Parathyroid adenoma (tissue), 2 donors: ENCODE measurements at regions not wholly inside any gene's neighbourhood (a gene's known extent, or its start where the extent isn't known, plus 50 kb on each side); places are given as distances from the start of the nearest gene placed in this dataset.
"Not testable (repeated sequence)": the region's sequence is repeated elsewhere in the genome, so short reads cannot be mapped to it uniquely, and the experiment has no call there.

Experiments used
- H2AFZ ChIP-seq: fragments of 300-600 bp; sonication (generic); one replicate; pipeline ENCODE4 v1.7.0; 2017; ENCODE audit warnings: antibody characterized with exemption, mild to moderate bottlenecking
- H3K27ac ChIP-seq: fragments of 300-600 bp; sonication (generic); one replicate; pipeline ENCODE4 v1.7.0; 2017
- H3K27me3 ChIP-seq: fragments of 300-600 bp; sonication (generic); one replicate; pipeline ENCODE4 v1.7.0; 2017; ENCODE audit warnings: low read length; ENCODE audit not compliant: control insufficient read depth, insufficient read depth
- H3K36me3 ChIP-seq: fragments of 300-600 bp; sonication (generic); one replicate; pipeline ENCODE4 v1.7.0; 2017; ENCODE audit warnings: low read length; ENCODE audit not compliant: control insufficient read depth, insufficient read depth
- H3K4me1 ChIP-seq: fragments of 300-600 bp; sonication (generic); one replicate; pipeline ENCODE4 v1.7.0; 2017; ENCODE audit warnings: control low read depth
- H3K4me2 ChIP-seq: fragments of 300-600 bp; sonication (generic); one replicate; pipeline ENCODE4 v1.7.0; 2017; ENCODE audit warnings: low read length
- H3K4me3 ChIP-seq: fragments of 300-600 bp; sonication (generic); one replicate; pipeline ENCODE4 v1.7.0; 2017; ENCODE audit warnings: low read depth, low read length
- H3K79me2 ChIP-seq: fragments of 300-600 bp; sonication (generic); one replicate; pipeline ENCODE4 v1.7.0; 2017; ENCODE audit warnings: control low read depth
- H3K9ac ChIP-seq: fragments of 300-600 bp; sonication (generic); one replicate; pipeline ENCODE4 v1.7.0; 2017; ENCODE audit warnings: mild to moderate bottlenecking
- H3K9me3 ChIP-seq: fragments of 300-600 bp; sonication (generic); one replicate; pipeline ENCODE4 v1.7.0; 2017; ENCODE audit warnings: low read length; ENCODE audit not compliant: control insufficient read depth
- TF ChIP-seq, protein P1 (sequence below): fragments of 300-600 bp; sonication (generic); IDR thresholded peaks from one replicate; pipeline ENCODE4 v1.7.0; 2017; ENCODE audit warnings: antibody characterized with exemption, mild to moderate bottlenecking
- donor health status: primary hyperparathyroidism.

DNA sequence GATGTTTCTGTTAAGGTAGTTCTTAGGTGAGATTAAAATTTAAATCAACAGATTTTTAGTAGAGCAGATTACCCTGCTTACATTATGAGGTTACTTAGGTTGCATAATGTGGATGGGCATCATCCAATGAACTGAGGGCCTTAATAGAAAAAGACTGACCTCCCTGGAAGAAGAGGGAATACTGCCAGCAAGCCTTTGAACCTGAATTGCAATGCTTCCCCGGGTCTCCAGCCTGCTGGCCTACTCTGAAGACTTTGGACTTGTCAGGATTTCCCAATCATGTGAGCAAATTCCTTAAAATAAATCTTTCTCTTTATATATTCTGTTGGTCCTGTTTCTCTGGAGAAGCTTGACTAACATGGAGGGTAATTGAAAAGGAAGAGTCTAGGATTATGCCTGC lies 542.1 kb upstream of the ARRDC3 start:
- no peaks in the 10 kb centered on the region for H3K27me3 ChIP-seq
- no peak overlapping the region for H3K4me2 ChIP-seq
- TF ChIP-seq, protein P1, sequence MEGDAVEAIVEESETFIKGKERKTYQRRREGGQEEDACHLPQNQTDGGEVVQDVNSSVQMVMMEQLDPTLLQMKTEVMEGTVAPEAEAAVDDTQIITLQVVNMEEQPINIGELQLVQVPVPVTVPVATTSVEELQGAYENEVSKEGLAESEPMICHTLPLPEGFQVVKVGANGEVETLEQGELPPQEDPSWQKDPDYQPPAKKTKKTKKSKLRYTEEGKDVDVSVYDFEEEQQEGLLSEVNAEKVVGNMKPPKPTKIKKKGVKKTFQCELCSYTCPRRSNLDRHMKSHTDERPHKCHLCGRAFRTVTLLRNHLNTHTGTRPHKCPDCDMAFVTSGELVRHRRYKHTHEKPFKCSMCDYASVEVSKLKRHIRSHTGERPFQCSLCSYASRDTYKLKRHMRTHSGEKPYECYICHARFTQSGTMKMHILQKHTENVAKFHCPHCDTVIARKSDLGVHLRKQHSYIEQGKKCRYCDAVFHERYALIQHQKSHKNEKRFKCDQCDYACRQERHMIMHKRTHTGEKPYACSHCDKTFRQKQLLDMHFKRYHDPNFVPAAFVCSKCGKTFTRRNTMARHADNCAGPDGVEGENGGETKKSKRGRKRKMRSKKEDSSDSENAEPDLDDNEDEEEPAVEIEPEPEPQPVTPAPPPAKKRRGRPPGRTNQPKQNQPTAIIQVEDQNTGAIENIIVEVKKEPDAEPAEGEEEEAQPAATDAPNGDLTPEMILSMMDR, result no peak
- H3K9me3 ChIP-seq, result no peaks in the 10 kb centered on the region
- H3K9ac ChIP-seq, result no peak overlapping the region
- H3K4me1 ChIP-seq, result no peaks in the 10 kb centered on the region
- H3K36me3 ChIP-seq, result no peaks in the 10 kb centered on the region
- no peak overlapping the region for H2AFZ ChIP-seq
- H3K4me3 ChIP-seq, result no peak overlapping the region
- H3K79me2 ChIP-seq, result no peaks in the 10 kb centered on the region
- no peak overlapping the region for H3K27ac ChIP-seq

DNA sequence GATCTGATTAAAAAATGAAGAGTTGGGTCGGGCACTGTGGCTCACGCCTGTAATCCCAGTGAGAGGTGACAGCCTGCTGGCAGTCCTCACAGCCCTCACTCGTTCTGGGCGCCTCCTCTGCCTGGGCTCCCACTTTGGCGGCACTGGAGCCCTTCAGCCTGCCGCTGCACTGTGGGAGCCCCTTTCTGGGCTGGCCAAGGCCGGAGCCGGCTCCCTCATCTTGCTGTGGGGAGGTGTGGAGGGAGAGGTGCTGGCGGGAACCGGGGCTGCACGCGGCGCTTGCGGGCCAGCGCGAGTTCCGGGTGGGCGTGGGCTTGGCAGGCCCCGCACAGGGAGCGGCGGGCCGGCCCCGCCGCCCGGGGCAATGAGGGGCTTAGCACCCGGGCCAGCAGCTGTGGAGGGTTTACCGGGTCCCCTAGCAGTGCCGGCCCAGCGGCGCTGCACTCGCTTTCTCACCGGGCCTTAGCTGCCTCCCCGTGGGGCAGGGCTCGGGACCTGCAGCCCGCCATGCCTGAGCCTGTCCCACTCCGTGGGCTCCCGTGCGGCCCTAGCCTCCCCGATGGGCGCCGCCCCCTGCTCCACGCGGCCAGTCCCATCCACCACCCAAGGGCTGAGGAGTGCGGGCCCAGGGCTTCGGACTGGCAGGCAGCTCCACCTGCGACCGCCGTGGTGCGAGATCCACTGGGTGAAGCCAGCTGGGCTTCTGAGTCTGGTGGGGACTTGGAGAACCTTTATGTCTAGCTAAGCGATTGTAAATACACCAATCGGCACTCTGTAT lies 534.1 kb upstream of the ARRDC3 start:
- H3K4me1 ChIP-seq, H3K4me2 ChIP-seq, H3K9ac ChIP-seq, H3K9me3 ChIP-seq, H3K4me3 ChIP-seq, H3K36me3 ChIP-seq, H3K27me3 ChIP-seq, H3K79me2 ChIP-seq, H2AFZ ChIP-seq, H3K27ac ChIP-seq: not testable (repeated sequence)

DNA sequence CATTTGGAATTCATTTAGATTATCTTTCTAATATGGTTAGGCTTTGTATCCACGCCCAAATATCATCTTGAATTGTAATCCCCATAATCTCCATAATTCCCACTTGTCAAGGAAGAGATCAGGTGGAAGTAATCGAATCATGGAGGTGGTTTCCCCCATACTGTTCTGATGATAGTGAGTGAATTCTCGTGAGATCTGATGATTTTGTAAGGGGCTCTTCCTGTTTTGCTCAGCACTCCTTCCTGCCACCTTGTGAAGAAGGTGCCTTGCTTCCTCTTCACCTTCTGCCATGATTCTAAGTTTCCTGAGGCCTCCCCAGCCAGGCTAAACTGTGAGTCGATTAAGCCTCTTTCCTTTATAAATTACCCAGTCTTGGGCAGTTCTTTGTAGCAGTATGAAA lies 527.5 kb upstream of the ARRDC3 start:
- Histone ChIP-seq H3K27me3 (no peaks in the 10 kb centered on the region), H3K4me2 (no peak overlapping the region), H3K9me3 (no peaks in the 10 kb centered on the region), H3K4me1 (no peaks in the 10 kb centered on the region), H3K36me3 (no peaks in the 10 kb centered on the region), H3K9ac (no peak overlapping the region), H3K4me3 (no peak overlapping the region), H2AFZ (no peak overlapping the region), H3K27ac (no peak overlapping the region), H3K79me2 (no peaks in the 10 kb centered on the region)
- TF ChIP-seq, protein P1, result no peak

DNA sequence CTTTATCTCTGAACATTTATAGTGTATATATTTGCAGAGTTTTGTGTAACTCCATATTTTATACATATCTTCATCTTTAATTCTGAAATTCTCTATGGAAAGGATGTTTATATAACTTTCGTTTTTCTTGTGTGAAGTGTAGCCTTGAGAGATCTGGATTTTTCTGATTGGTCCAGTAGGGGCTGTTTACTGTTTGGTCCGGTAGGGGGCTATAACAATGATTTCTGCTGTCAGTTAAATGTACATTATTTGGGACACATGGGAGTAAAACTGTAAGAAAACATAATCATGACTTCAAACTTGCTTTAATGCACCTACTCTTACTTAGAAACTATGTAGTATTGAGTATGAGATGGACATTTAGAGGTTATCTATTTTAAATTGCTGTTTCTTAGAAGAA lies 527.1 kb upstream of the ARRDC3 start:
- no peak overlapping the region for H2AFZ ChIP-seq
- H3K9ac ChIP-seq, result no peak overlapping the region
- H3K4me2 ChIP-seq, result no peak overlapping the region
- H3K79me2 ChIP-seq, result no peaks in the 10 kb centered on the region
- no peak overlapping the region for H3K27ac ChIP-seq
- H3K36me3 ChIP-seq, result no peaks in the 10 kb centered on the region
- H3K4me3 ChIP-seq, result no peak overlapping the region
- H3K4me1 ChIP-seq, result no peaks in the 10 kb centered on the region
- no peaks in the 10 kb centered on the region for H3K9me3 ChIP-seq
- H3K27me3 ChIP-seq, result no peaks in the 10 kb centered on the region
- TF ChIP-seq, protein P1, result no peak

DNA sequence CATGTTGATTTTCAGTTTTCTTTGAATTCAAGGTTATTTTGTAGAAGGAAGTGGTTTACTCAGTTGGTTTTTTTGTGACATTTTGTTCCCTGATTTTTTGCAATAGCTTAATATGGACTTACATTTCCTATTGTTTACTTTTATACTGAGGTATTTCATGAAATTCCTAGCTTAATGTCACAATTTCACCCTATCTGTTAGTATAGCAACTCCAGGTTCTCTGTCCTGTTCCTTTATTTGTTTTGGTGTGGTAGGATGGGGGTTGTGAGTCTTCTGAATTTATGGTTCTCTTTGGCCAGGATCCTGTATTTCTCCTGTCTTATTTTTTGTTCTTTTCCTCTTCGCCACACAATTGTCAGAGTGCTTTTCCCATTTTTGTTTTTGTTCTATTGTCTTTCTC lies 523.4 kb upstream of the ARRDC3 start:
- H3K4me1 ChIP-seq, result no peaks in the 10 kb centered on the region

More for the DNA sequence above, 523.4 kb upstream of the ARRDC3 start:
- Histone ChIP-seq H3K27ac (no peak overlapping the region), H3K9me3 (no peaks in the 10 kb centered on the region), H3K4me3 (no peak overlapping the region), H3K36me3 (no peaks in the 10 kb centered on the region), H3K79me2 (no peaks in the 10 kb centered on the region), H3K4me2 (no peak overlapping the region), H3K27me3 (no peaks in the 10 kb centered on the region), H2AFZ (no peak overlapping the region), H3K9ac (no peak overlapping the region)
- TF ChIP-seq, protein P1, result no peak
